ENCODE measurements at regions not wholly inside any gene's neighbourhood (a gene's known extent, or its start where the extent isn't known, plus 50 kb on each side); places are given as distances from the start of the nearest gene placed in this dataset.
"Not testable (repeated sequence)": the region's sequence is repeated elsewhere in the genome, so short reads cannot be mapped to it uniquely, and the experiment has no call there.

GRCh38 chr1:83373018-83373417, 625.9 kb downstream of the TTLL7 start:
- H3K4me1 ChIP-seq (ENCODE audit: control insufficient read depth in 1 of 2, extremely low read depth in 1 of 2, insufficient read depth in 2 of 2, low read length in 2 of 2); POLR2A ChIA-PET; H3K4me1 Mint-ChIP-seq; CTCF ChIA-PET; ATAC-seq (replicated peaks in 1 of 4); H3K27ac ChIP-seq (ENCODE audit: low read length); H3K4me3 Mint-ChIP-seq; DNase-seq; H3K27me3 ChIP-seq (replicated peaks in 1 of 2; ENCODE audit: control insufficient read depth in 2 of 2, extremely low read depth in 1 of 2, insufficient read depth in 2 of 2, low read length in 1 of 2); H3K27ac Mint-ChIP-seq; H3K4me3 ChIP-seq (ENCODE audit: control insufficient read depth in 1 of 2, extremely low read depth in 1 of 2, low read length in 1 of 2); H3K9me3 ChIP-seq; H3K27me3 Mint-ChIP-seq; H3K36me3 ChIP-seq (ENCODE audit: control insufficient read depth in 2 of 2, extremely low read depth in 1 of 2, insufficient read depth in 1 of 2, low read length in 1 of 2); H3K36me3 Mint-ChIP-seq: not testable (repeated sequence)
- no CpG with 5 or more reads among the region's 1 CpG for WGBS (ENCODE audit: insufficient coverage)
- H3K9me3 Mint-ChIP-seq, result peaks cover 0 to 11% (median 0%) of the 10 kb centered on the region in 3 donors

- H3K27ac Mint-ChIP-seq; H3K4me1 ChIP-seq (ENCODE audit: control insufficient read depth in 1 of 2, extremely low read depth in 1 of 2, insufficient read depth in 2 of 2, low read length in 2 of 2); H3K27ac ChIP-seq (ENCODE audit: low read length); H3K4me1 Mint-ChIP-seq; POLR2A ChIA-PET; H3K4me3 ChIP-seq (ENCODE audit: control insufficient read depth in 1 of 2, extremely low read depth in 1 of 2, low read length in 1 of 2); CTCF ChIA-PET; H3K9me3 ChIP-seq; H3K4me3 Mint-ChIP-seq; DNase-seq; H3K27me3 ChIP-seq (replicated peaks in 1 of 2; ENCODE audit: control insufficient read depth in 2 of 2, extremely low read depth in 1 of 2, insufficient read depth in 2 of 2, low read length in 1 of 2); ATAC-seq (replicated peaks in 1 of 4); H3K27me3 Mint-ChIP-seq; H3K36me3 Mint-ChIP-seq; H3K36me3 ChIP-seq (ENCODE audit: control insufficient read depth in 2 of 2, extremely low read depth in 1 of 2, insufficient read depth in 1 of 2, low read length in 1 of 2): not testable (repeated sequence)
- 0% methylated on average over 1 of the region's 3 CpGs for WGBS (ENCODE audit: insufficient coverage)
- peaks cover 0 to 11% (median 0%) of the 10 kb centered on the region in 3 donors for H3K9me3 Mint-ChIP-seq
Observed at GRCh38 chr1:83369853-83370252, 629.1 kb downstream of the TTLL7 start.

- H3K27ac ChIP-seq (ENCODE audit: low read length); H3K27ac Mint-ChIP-seq; ATAC-seq (replicated peaks in 1 of 4); CTCF ChIA-PET; H3K4me1 Mint-ChIP-seq; POLR2A ChIA-PET; H3K27me3 ChIP-seq (replicated peaks in 1 of 2; ENCODE audit: control insufficient read depth in 2 of 2, extremely low read depth in 1 of 2, insufficient read depth in 2 of 2, low read length in 1 of 2); H3K4me3 Mint-ChIP-seq; H3K4me1 ChIP-seq (ENCODE audit: control insufficient read depth in 1 of 2, extremely low read depth in 1 of 2, insufficient read depth in 2 of 2, low read length in 2 of 2); H3K27me3 Mint-ChIP-seq; H3K36me3 ChIP-seq (ENCODE audit: control insufficient read depth in 2 of 2, extremely low read depth in 1 of 2, insufficient read depth in 1 of 2, low read length in 1 of 2); H3K9me3 ChIP-seq; H3K36me3 Mint-ChIP-seq; H3K9me3 Mint-ChIP-seq; DNase-seq; H3K4me3 ChIP-seq (ENCODE audit: control insufficient read depth in 1 of 2, extremely low read depth in 1 of 2, low read length in 1 of 2): not testable (repeated sequence)
- WGBS (ENCODE audit: insufficient coverage), result no CpG with 5 or more reads among the region's 2 CpGs
Observed at GRCh38 chr1:83365320-83365719, 633.6 kb downstream of the TTLL7 start.

- H3K9me3 Mint-ChIP-seq; H3K4me3 ChIP-seq (ENCODE audit: control insufficient read depth in 1 of 2, extremely low read depth in 1 of 2, low read length in 1 of 2); CTCF ChIA-PET; H3K27me3 Mint-ChIP-seq; H3K4me1 Mint-ChIP-seq; H3K27ac ChIP-seq (ENCODE audit: low read length); ATAC-seq (replicated peaks in 1 of 4); H3K4me1 ChIP-seq (ENCODE audit: control insufficient read depth in 1 of 2, extremely low read depth in 1 of 2, insufficient read depth in 2 of 2, low read length in 2 of 2); POLR2A ChIA-PET; H3K36me3 Mint-ChIP-seq; DNase-seq; H3K4me3 Mint-ChIP-seq; H3K27ac Mint-ChIP-seq; H3K36me3 ChIP-seq (ENCODE audit: control insufficient read depth in 2 of 2, extremely low read depth in 1 of 2, insufficient read depth in 1 of 2, low read length in 1 of 2); H3K27me3 ChIP-seq (replicated peaks in 1 of 2; ENCODE audit: control insufficient read depth in 2 of 2, extremely low read depth in 1 of 2, insufficient read depth in 2 of 2, low read length in 1 of 2); H3K9me3 ChIP-seq: not testable (repeated sequence)
- no CpG with 5 or more reads among the region's 3 CpGs for WGBS (ENCODE audit: insufficient coverage)
Observed at GRCh38 chr1:83345375-83345774, 653.6 kb downstream of the TTLL7 start.

- H3K27me3 Mint-ChIP-seq; H3K36me3 ChIP-seq (ENCODE audit: control insufficient read depth in 2 of 2, extremely low read depth in 1 of 2, insufficient read depth in 1 of 2, low read length in 1 of 2); CTCF ChIA-PET; H3K27ac Mint-ChIP-seq; H3K9me3 Mint-ChIP-seq; H3K9me3 ChIP-seq; H3K4me3 Mint-ChIP-seq; H3K36me3 Mint-ChIP-seq; DNase-seq; ATAC-seq (replicated peaks in 1 of 4); H3K4me1 ChIP-seq (ENCODE audit: control insufficient read depth in 1 of 2, extremely low read depth in 1 of 2, insufficient read depth in 2 of 2, low read length in 2 of 2); H3K27me3 ChIP-seq (replicated peaks in 1 of 2; ENCODE audit: control insufficient read depth in 2 of 2, extremely low read depth in 1 of 2, insufficient read depth in 2 of 2, low read length in 1 of 2); H3K27ac ChIP-seq (ENCODE audit: low read length); H3K4me3 ChIP-seq (ENCODE audit: control insufficient read depth in 1 of 2, extremely low read depth in 1 of 2, low read length in 1 of 2); POLR2A ChIA-PET; H3K4me1 Mint-ChIP-seq: not testable (repeated sequence)
- no CpG with 5 or more reads among the region's 6 CpGs for WGBS (ENCODE audit: insufficient coverage)
Observed at GRCh38 chr1:83343767-83344166, 655.2 kb downstream of the TTLL7 start.

- CTCF ChIA-PET, H3K36me3 Mint-ChIP-seq, H3K4me3 Mint-ChIP-seq: not testable (repeated sequence)
Observed at GRCh38 chr1:83342995-83343394, 655.9 kb downstream of the TTLL7 start.

GRCh38 chr1:83332308-83332707, 666.6 kb downstream of the TTLL7 start:
- H3K36me3 ChIP-seq (ENCODE audit: control insufficient read depth in 2 of 2, extremely low read depth in 1 of 2, insufficient read depth in 1 of 2, low read length in 1 of 2); ATAC-seq (replicated peaks in 1 of 4); DNase-seq; H3K27ac Mint-ChIP-seq; H3K4me1 ChIP-seq (ENCODE audit: control insufficient read depth in 1 of 2, extremely low read depth in 1 of 2, insufficient read depth in 2 of 2, low read length in 2 of 2); H3K27me3 ChIP-seq (replicated peaks in 1 of 2; ENCODE audit: control insufficient read depth in 2 of 2, extremely low read depth in 1 of 2, insufficient read depth in 2 of 2, low read length in 1 of 2); H3K27ac ChIP-seq (ENCODE audit: low read length); H3K27me3 Mint-ChIP-seq; H3K4me3 ChIP-seq (ENCODE audit: control insufficient read depth in 1 of 2, extremely low read depth in 1 of 2, low read length in 1 of 2); H3K9me3 Mint-ChIP-seq; H3K9me3 ChIP-seq; H3K4me1 Mint-ChIP-seq; H3K4me3 Mint-ChIP-seq; POLR2A ChIA-PET; H3K36me3 Mint-ChIP-seq; CTCF ChIA-PET: not testable (repeated sequence)
- no CpG with 5 or more reads among the region's 1 CpG for WGBS (ENCODE audit: insufficient coverage)

More at GRCh38 chr1:83342995-83343394, 655.9 kb downstream of the TTLL7 start:
- ATAC-seq (replicated peaks in 1 of 4); H3K27me3 Mint-ChIP-seq; H3K4me3 ChIP-seq (ENCODE audit: control insufficient read depth in 1 of 2, extremely low read depth in 1 of 2, low read length in 1 of 2); H3K36me3 ChIP-seq (ENCODE audit: control insufficient read depth in 2 of 2, extremely low read depth in 1 of 2, insufficient read depth in 1 of 2, low read length in 1 of 2); POLR2A ChIA-PET; H3K9me3 ChIP-seq; H3K27me3 ChIP-seq (replicated peaks in 1 of 2; ENCODE audit: control insufficient read depth in 2 of 2, extremely low read depth in 1 of 2, insufficient read depth in 2 of 2, low read length in 1 of 2); H3K4me1 ChIP-seq (ENCODE audit: control insufficient read depth in 1 of 2, extremely low read depth in 1 of 2, insufficient read depth in 2 of 2, low read length in 2 of 2); H3K9me3 Mint-ChIP-seq; H3K27ac Mint-ChIP-seq; DNase-seq; H3K4me1 Mint-ChIP-seq; H3K27ac ChIP-seq (ENCODE audit: low read length): not testable (repeated sequence)

Data from T-cell (primary cell).